CD4-positive, CD25-positive, alpha-beta regulatory T cell (primary cell): ENCODE measurements at regions not wholly inside any gene's neighbourhood (a gene's known extent, or its start where the extent isn't known, plus 50 kb on each side); places are given as distances from the start of the nearest gene placed in this dataset.
"Not testable (repeated sequence)": the region's sequence is repeated elsewhere in the genome, so short reads cannot be mapped to it uniquely, and the experiment has no call there.

ENCODE experiments used
- ATAC-seq, 2 donors: fragments of 150-1000 bp; cut with Tn5 transposase; one replicate each; pipeline ENCODE4 v1.10.0; 2021; ENCODE audit warnings: low read depth in 2 of 2, moderate number of reproducible peaks in 2 of 2, moderate library complexity in 1 of 2
- DNase-seq, 3 donors: peaks; one replicate each; pipeline versions ENCODE4 v3.0.0 to v3.0.0-alpha.2; 2012 to 2022; ENCODE audit warnings: mixed read lengths in 1 of 3
- H3K27ac ChIP-seq: one replicate; pipeline ENCODE4 v1.7.0; 2013; ENCODE audit warnings: mild to moderate bottlenecking, low read length; ENCODE audit not compliant: insufficient read depth, poor library complexity, severe bottlenecking
- H3K27me3 ChIP-seq: one replicate; pipeline ENCODE4 v1.7.0; 2013; ENCODE audit warnings: low read length; ENCODE audit not compliant: control insufficient read depth, insufficient read depth
- H3K36me3 ChIP-seq: one replicate; pipeline ENCODE4 v1.7.0; 2013; ENCODE audit warnings: mild to moderate bottlenecking, low read length, moderate library complexity; ENCODE audit not compliant: control insufficient read depth, insufficient read depth
- H3K4me1 ChIP-seq: 2 replicates; pipeline ENCODE4 v1.7.0; 2013; ENCODE audit warnings: mild to moderate bottlenecking, low read length; ENCODE audit not compliant: insufficient read depth, control insufficient read depth, poor library complexity, severe bottlenecking
- H3K4me3 ChIP-seq: one replicate; pipeline ENCODE4 v1.7.0; 2013; ENCODE audit warnings: low read depth, mild to moderate bottlenecking, low read length, moderate library complexity
- H3K9me3 ChIP-seq, 2 experiments: 1 replicate in 1 of 2; 2 replicates in 1 of 2; pipeline ENCODE4 v1.7.0; 2013; ENCODE audit warnings: low read length in 2 of 2, mild to moderate bottlenecking in 1 of 2, moderate library complexity in 1 of 2; ENCODE audit not compliant: control insufficient read depth in 2 of 2
- H3K27ac Mint-ChIP-seq, 3 donors: one replicate each; pipeline ENCODE4 v1.8.0; 2020 to 2022; ENCODE audit warnings: mild to moderate bottlenecking in 3 of 3, mixed read lengths in 3 of 3, moderate library complexity in 2 of 3
- H3K27me3 Mint-ChIP-seq: one replicate; pipeline ENCODE4 v1.8.0; 2022; ENCODE audit warnings: mild to moderate bottlenecking, mixed read lengths
- H3K36me3 Mint-ChIP-seq: one replicate; pipeline ENCODE4 v1.8.0; 2020; ENCODE audit warnings: mixed read lengths
- H3K4me1 Mint-ChIP-seq, 4 donors: one replicate each; pipeline ENCODE4 v1.8.0; 2020 to 2022; ENCODE audit warnings: mixed read lengths in 4 of 4, mild to moderate bottlenecking in 1 of 4
- H3K4me3 Mint-ChIP-seq, 4 donors: one replicate each; pipeline ENCODE4 v1.8.0; 2020 to 2022; ENCODE audit warnings: mild to moderate bottlenecking in 4 of 4, mixed read lengths in 4 of 4, moderate library complexity in 3 of 4
- H3K9me3 Mint-ChIP-seq, 7 donors: one replicate each; pipeline ENCODE4 v1.8.0; 2020 to 2022; ENCODE audit warnings: mixed read lengths in 7 of 7, mild to moderate bottlenecking in 3 of 7, moderate library complexity in 2 of 7

- H3K9me3 Mint-ChIP-seq, H3K4me3 ChIP-seq, H3K27ac ChIP-seq, H3K4me3 Mint-ChIP-seq, H3K27ac Mint-ChIP-seq, H3K36me3 ChIP-seq, H3K27me3 Mint-ChIP-seq, DNase-seq, H3K9me3 ChIP-seq, ATAC-seq, H3K36me3 Mint-ChIP-seq, H3K27me3 ChIP-seq, H3K4me1 ChIP-seq, H3K4me1 Mint-ChIP-seq: not testable (repeated sequence)
These were observed 1468.0 kb downstream of the KHDRBS2 start for GRCh38 chr6:60818072-60818471.

DNA sequence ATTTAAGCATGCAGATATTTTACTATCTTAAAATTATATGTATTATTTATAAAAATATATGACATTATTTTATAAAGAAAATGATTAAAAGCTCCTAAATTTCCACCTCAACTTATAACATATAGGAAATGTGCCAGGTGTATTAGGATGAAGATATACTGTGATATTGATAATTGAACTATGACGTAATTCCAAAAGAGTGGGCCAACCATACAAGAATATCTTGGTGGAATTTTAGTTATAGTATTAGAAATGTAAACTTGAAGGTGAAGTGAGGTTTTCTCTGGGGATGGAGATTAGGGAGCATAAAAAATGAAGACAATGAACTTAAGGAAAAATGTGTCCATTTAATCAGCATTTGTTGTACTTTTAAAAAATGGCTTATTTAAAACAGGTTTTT is 1471.2 kb downstream of the KHDRBS2 start:
- H3K4me3 ChIP-seq, H3K4me3 Mint-ChIP-seq, H3K4me1 Mint-ChIP-seq, H3K36me3 ChIP-seq, H3K9me3 Mint-ChIP-seq, H3K9me3 ChIP-seq, H3K27me3 Mint-ChIP-seq, H3K4me1 ChIP-seq, H3K27ac ChIP-seq, H3K36me3 Mint-ChIP-seq, DNase-seq, H3K27ac Mint-ChIP-seq, ATAC-seq, H3K27me3 ChIP-seq: not testable (repeated sequence)

DNA sequence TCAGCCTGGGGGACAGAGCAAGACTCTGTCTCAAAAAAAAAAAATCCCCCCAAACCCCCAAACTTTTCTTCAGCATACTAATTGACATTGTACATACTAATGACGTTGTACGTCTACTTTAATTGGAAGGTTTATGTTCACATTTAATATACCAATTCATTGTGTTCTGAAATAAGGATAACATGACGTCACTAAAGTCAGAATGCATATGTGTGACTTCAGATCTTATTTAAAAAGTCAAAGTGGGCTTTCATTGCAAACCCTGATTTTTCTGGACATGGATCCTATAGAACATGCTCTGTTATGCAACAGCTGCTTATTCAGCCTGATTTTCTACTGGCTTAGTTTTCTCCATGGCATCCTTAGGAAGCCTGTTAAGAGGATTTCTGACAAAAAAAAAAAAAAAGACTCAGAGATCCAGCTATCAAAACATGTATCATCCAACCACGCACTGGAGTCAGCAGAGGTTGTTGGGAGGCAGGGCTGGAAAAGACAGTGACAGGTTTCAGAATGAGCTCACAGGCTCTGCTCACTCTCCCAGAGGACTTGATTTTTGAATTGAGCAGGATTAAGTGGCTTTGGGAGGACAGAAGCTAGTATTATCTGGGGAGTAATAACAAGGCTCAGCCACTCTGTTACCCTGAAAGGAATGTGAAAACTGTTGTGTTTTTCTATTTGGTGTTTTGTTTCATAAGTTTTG is 1472.0 kb downstream of the KHDRBS2 start:
- not testable (repeated sequence) for H3K27ac Mint-ChIP-seq, H3K36me3 ChIP-seq, H3K27ac ChIP-seq, H3K27me3 ChIP-seq, H3K4me3 Mint-ChIP-seq, H3K36me3 Mint-ChIP-seq, H3K4me3 ChIP-seq, H3K9me3 ChIP-seq, H3K27me3 Mint-ChIP-seq, H3K4me1 Mint-ChIP-seq, DNase-seq, H3K4me1 ChIP-seq, ATAC-seq, H3K9me3 Mint-ChIP-seq

- not testable (repeated sequence) for H3K4me1 Mint-ChIP-seq, H3K27ac Mint-ChIP-seq, H3K27me3 ChIP-seq, H3K4me3 ChIP-seq, DNase-seq, H3K36me3 ChIP-seq, H3K4me3 Mint-ChIP-seq, H3K9me3 ChIP-seq, H3K27me3 Mint-ChIP-seq, ATAC-seq, H3K36me3 Mint-ChIP-seq, H3K4me1 ChIP-seq, H3K27ac ChIP-seq
- peaks cover 0 to 13% (median 5%) of the 10 kb centered on the region in 7 donors for H3K9me3 Mint-ChIP-seq
These were observed 1475.8 kb downstream of the KHDRBS2 start for GRCh38 chr6:60810216-60810615.

GRCh38 chr6:60799146-60799545 is 1486.9 kb downstream of the KHDRBS2 start:
- H3K36me3 Mint-ChIP-seq, H3K9me3 ChIP-seq, H3K4me3 Mint-ChIP-seq, DNase-seq, H3K27me3 Mint-ChIP-seq, H3K4me1 Mint-ChIP-seq, H3K9me3 Mint-ChIP-seq, H3K27ac Mint-ChIP-seq, H3K36me3 ChIP-seq, H3K27me3 ChIP-seq, H3K4me3 ChIP-seq, H3K4me1 ChIP-seq, ATAC-seq, H3K27ac ChIP-seq: not testable (repeated sequence)

DNA sequence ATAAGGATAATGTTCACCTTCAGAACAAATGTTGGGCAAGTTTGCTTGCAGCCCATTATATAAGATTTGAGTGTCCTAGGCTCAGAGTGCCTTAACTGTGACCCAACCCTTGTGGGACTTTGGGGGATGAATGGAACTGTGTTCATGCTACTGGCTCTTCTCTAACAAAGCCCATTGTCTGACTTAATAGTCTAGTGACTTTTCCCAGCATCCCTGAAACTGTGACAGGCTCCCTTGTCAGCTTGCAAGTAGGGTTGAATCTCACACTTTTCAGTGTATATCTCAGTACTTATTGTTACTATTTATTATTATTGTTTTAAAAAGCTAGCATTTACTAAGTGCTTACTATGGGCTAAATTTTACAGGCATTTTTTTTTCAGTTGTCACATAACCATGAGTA is 1488.2 kb downstream of the KHDRBS2 start:
- not testable (repeated sequence) for H3K4me1 Mint-ChIP-seq, H3K36me3 Mint-ChIP-seq, H3K9me3 ChIP-seq, H3K4me3 Mint-ChIP-seq, H3K27me3 ChIP-seq, H3K27ac Mint-ChIP-seq, H3K27ac ChIP-seq, H3K9me3 Mint-ChIP-seq, H3K4me3 ChIP-seq, DNase-seq, H3K4me1 ChIP-seq, ATAC-seq, H3K36me3 ChIP-seq, H3K27me3 Mint-ChIP-seq

DNA sequence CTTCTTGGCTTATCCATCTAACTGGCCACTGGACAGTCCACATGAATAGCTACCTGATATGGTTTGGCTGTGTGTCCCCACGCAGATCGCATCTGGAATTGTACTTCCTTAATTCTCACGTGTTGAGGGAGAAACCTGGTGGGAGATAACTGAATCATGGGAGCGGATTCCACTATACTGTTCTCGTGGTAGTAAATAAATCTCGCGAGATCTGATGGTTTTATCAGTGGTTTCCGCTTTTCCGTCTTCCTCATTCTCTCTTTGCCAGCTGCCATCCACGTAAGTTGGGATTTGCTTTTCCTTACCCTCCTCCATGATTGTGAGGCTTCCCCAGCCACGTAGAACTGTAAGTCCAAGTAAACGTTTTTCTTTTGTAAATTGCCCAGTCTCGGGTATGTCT is 1496.4 kb downstream of the KHDRBS2 start:
- not testable (repeated sequence) for H3K27ac Mint-ChIP-seq, H3K4me1 Mint-ChIP-seq, H3K27me3 ChIP-seq, H3K4me1 ChIP-seq, H3K4me3 ChIP-seq, H3K27ac ChIP-seq, H3K36me3 Mint-ChIP-seq, DNase-seq, H3K4me3 Mint-ChIP-seq, ATAC-seq, H3K36me3 ChIP-seq, H3K9me3 ChIP-seq, H3K27me3 Mint-ChIP-seq
- peaks cover 0 to 14% (median 4%) of the 10 kb centered on the region in 7 donors for H3K9me3 Mint-ChIP-seq

- H3K9me3 Mint-ChIP-seq, H3K4me3 ChIP-seq, H3K4me3 Mint-ChIP-seq, DNase-seq, H3K9me3 ChIP-seq, H3K4me1 ChIP-seq, H3K27me3 ChIP-seq, H3K27ac Mint-ChIP-seq, H3K27me3 Mint-ChIP-seq, H3K4me1 Mint-ChIP-seq, H3K36me3 Mint-ChIP-seq, H3K36me3 ChIP-seq, ATAC-seq, H3K27ac ChIP-seq: not testable (repeated sequence)
These were observed 1503.1 kb downstream of the KHDRBS2 start for GRCh38 chr6:60782698-60783464.
